Natural killer cell (primary cell): ENCODE measurements at regions not wholly inside any gene's neighbourhood (a gene's known extent, or its start where the extent isn't known, plus 50 kb on each side); places are given as distances from the start of the nearest gene placed in this dataset.

Experiments used
- ATAC-seq, 3 donors: fragments of 150-1000 bp in 2 of 3; fragments of 200-7000 bp in 1 of 3; cut with Tn5 transposase; 1 replicate in 1 of 3; 2 replicates in 2 of 3; pipeline ENCODE4 v1.10.0; 2021; ENCODE audit warnings: mild to moderate bottlenecking in 2 of 3, moderate library complexity in 2 of 3
- DNase-seq, 2 donors: peaks; one replicate each; pipeline versions ENCODE4 v3.0.0 to v3.0.0-alpha.2; 2013 to 2021; ENCODE audit warnings: mixed read lengths in 1 of 2
- H3K27ac ChIP-seq: one replicate; pipeline ENCODE4 v1.5.1; 2013; ENCODE audit warnings: mild to moderate bottlenecking, low read length
- H3K27me3 ChIP-seq: one replicate; pipeline ENCODE4 v1.6.1; 2013; ENCODE audit warnings: low read length; ENCODE audit not compliant: control insufficient read depth, insufficient read depth
- H3K36me3 ChIP-seq: one replicate; pipeline ENCODE4 v1.6.1; 2013; ENCODE audit warnings: low read length; ENCODE audit not compliant: control insufficient read depth, insufficient read depth
- H3K4me1 ChIP-seq: one replicate; pipeline ENCODE4 v1.6.1; 2013; ENCODE audit warnings: low read length; ENCODE audit not compliant: control insufficient read depth, insufficient read depth
- H3K4me3 ChIP-seq: one replicate; pipeline ENCODE4 v1.5.1; 2013; ENCODE audit warnings: low read length
- H3K9me3 ChIP-seq: one replicate; pipeline ENCODE4 v1.6.1; 2013; ENCODE audit warnings: low read length; ENCODE audit not compliant: control insufficient read depth, insufficient read depth
- H3K27ac Mint-ChIP-seq, 2 donors: one replicate each; pipeline ENCODE4 v1.8.0; 2022; ENCODE audit warnings: mild to moderate bottlenecking in 2 of 2, mixed read lengths in 2 of 2, moderate library complexity in 1 of 2
- H3K27me3 Mint-ChIP-seq, 2 donors: one replicate each; pipeline ENCODE4 v1.8.0; 2022; ENCODE audit warnings: low read depth in 2 of 2, mixed read lengths in 2 of 2
- H3K36me3 Mint-ChIP-seq: one replicate; pipeline ENCODE4 v1.8.0; 2022; ENCODE audit warnings: mixed read lengths
- H3K4me1 Mint-ChIP-seq, 2 donors: one replicate each; pipeline ENCODE4 v1.8.0; 2022; ENCODE audit warnings: mixed read lengths in 2 of 2
- H3K4me3 Mint-ChIP-seq: one replicate; pipeline ENCODE4 v1.8.0; 2022; ENCODE audit warnings: mild to moderate bottlenecking, moderate library complexity, mixed read lengths
- H3K9me3 Mint-ChIP-seq, 2 donors: one replicate each; pipeline ENCODE4 v1.8.0; 2022; ENCODE audit warnings: mixed read lengths in 2 of 2
- CTCF ChIP-seq: fragments of 200-600 bp; IDR thresholded peaks from one replicate; pipeline ENCODE4 v1.8.0; 2022; ENCODE audit warnings: antibody characterized with exemption
- WGBS: methylation state at CpG from one replicate; pipeline ENCODE4 v1.1.7; 2013; ENCODE audit warnings: missing lambda C conversion rate; ENCODE audit not compliant: insufficient coverage; 5-methylcytosine and 5-hydroxymethylcytosine counted together
- intact Hi-C: fragments of 100-400 bp; cut with micrococcal nuclease; formaldehyde crosslinking; loops from one replicate; pipeline ENCODE4 v1.14.2; 2022

DNA sequence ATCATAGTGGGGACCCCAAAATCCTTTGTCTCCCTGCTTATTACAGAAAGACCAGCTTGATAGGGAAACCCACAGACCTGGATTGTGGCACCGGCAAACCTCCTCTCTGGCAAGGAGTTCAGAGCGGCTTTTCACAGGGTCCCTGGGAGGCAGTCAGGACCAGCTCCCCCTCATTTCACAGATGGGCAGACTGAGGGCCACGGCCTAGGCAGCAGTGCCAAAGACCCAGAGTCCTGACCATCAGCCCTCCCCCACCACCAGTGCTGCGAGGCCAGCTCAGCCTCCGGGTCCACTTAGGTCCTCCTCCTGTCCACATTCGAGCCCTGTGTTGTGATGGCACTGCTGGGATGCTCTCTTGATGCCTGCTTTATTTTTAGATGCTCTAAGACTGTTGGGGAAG, 57.2 kb downstream of the CAMK2N1 start:
- no peak for TF ChIP-seq CTCF
- H3K4me3 ChIP-seq: no peak overlapping the region
- no peaks in the 10 kb centered on the region for H3K36me3 ChIP-seq
- DNase-seq (no peak), ATAC-seq (no peak)
- no peak overlapping the region for H3K27ac ChIP-seq
- Mint-ChIP-seq H3K4me1 (no peaks in the 10 kb centered on the region), H3K27ac (no peak overlapping the region), H3K27me3 (peaks cover 18 to 20% of the 10 kb centered on the region in 2 donors), H3K36me3 (no peaks in the 10 kb centered on the region), H3K4me3 (no peak overlapping the region), H3K9me3 (peaks cover 0 to 3% of the 10 kb centered on the region in 2 donors)
- intact Hi-C loops: no loop called here
- H3K9me3 ChIP-seq: no peaks in the 10 kb centered on the region
- WGBS: 77% methylated on average over 6 of the region's 6 CpGs
- H3K4me1 ChIP-seq: no peaks in the 10 kb centered on the region
- no peaks in the 10 kb centered on the region for H3K27me3 ChIP-seq

GRCh38 chr1:20426923-20427322, 59.1 kb downstream of the CAMK2N1 start:
- Mint-ChIP-seq H3K27ac (no peak overlapping the region), H3K27me3 (peaks cover 22 to 31% of the 10 kb centered on the region in 2 donors), H3K36me3 (peaks cover 11% of the 10 kb centered on the region), H3K4me3 (no peak overlapping the region), H3K9me3 (peaks cover 5 to 8% of the 10 kb centered on the region in 2 donors), H3K4me1 (no peaks in the 10 kb centered on the region)
- H3K4me3 ChIP-seq: no peak overlapping the region
- ATAC-seq (no peak), DNase-seq (no peak)
- no peaks in the 10 kb centered on the region for H3K36me3 ChIP-seq
- H3K4me1 ChIP-seq: no peaks in the 10 kb centered on the region
- no peak overlapping the region for H3K27ac ChIP-seq
- intact Hi-C loops: no loop called here
- no peaks in the 10 kb centered on the region for H3K9me3 ChIP-seq
- TF ChIP-seq CTCF: no peak
- WGBS: 61% methylated on average over 4 of the region's 4 CpGs
- peaks cover 2% of the 10 kb centered on the region for H3K27me3 ChIP-seq

DNA sequence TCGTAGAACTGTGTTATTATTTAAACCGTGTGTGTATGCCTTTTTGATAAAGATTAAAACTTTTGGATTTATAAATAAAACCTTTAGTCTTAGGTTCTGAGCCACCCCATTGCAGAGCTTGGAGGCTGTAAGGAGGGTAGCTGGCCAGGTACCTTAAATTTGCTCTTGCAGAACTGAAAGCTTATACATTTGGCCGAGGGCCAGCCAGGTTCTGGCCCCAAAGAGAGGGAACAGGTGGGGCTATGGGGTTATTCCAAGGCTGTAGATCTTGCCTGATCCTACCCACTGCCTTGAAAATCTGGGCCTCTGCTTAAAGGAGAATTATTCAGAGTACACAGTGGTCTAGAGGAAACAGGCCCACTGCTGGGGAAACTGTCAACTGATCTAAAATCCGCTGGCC, 59.6 kb downstream of the CAMK2N1 start:
- no peak overlapping the region for H3K27ac ChIP-seq
- Mint-ChIP-seq H3K4me1 (no peaks in the 10 kb centered on the region), H3K27ac (no peak overlapping the region), H3K36me3 (peaks cover 11% of the 10 kb centered on the region), H3K4me3 (no peak overlapping the region), H3K9me3 (peaks cover 5 to 8% of the 10 kb centered on the region in 2 donors), H3K27me3 (peaks cover 22 to 31% of the 10 kb centered on the region in 2 donors)
- peaks cover 2% of the 10 kb centered on the region for H3K27me3 ChIP-seq
- H3K4me1 ChIP-seq: no peaks in the 10 kb centered on the region
- no peak for TF ChIP-seq CTCF
- ATAC-seq (no peak), DNase-seq (no peak)
- no peak overlapping the region for H3K4me3 ChIP-seq
- no peaks in the 10 kb centered on the region for H3K36me3 ChIP-seq
- 72% methylated on average over 3 of the region's 4 CpGs for WGBS
- no peaks in the 10 kb centered on the region for H3K9me3 ChIP-seq
- intact Hi-C loops: no loop called here

- DNase-seq: no peak
- intact Hi-C loops: no loop called here
- H3K4me1 ChIP-seq: no peaks in the 10 kb centered on the region
- H3K36me3 Mint-ChIP-seq: peaks cover 11% of the 10 kb centered on the region
- H3K9me3 Mint-ChIP-seq: peaks cover 5 to 8% of the 10 kb centered on the region in 2 donors
- H3K36me3 ChIP-seq: no peaks in the 10 kb centered on the region
- no peaks in the 10 kb centered on the region for H3K4me1 Mint-ChIP-seq
- H3K4me3 ChIP-seq: no peak overlapping the region
- ATAC-seq: no peak
- peaks cover 24 to 38% of the 10 kb centered on the region in 2 donors for H3K27me3 Mint-ChIP-seq
- H3K9me3 ChIP-seq: no peaks in the 10 kb centered on the region
- no peak overlapping the region for H3K27ac Mint-ChIP-seq
- no peak for TF ChIP-seq CTCF
- no peak overlapping the region for H3K27ac ChIP-seq
- peaks cover 2% of the 10 kb centered on the region for H3K27me3 ChIP-seq
- H3K4me3 Mint-ChIP-seq: no peak overlapping the region
- WGBS: 57% methylated on average over 1 of the region's 2 CpGs
Observed at GRCh38 chr1:20425622-20426021, 60.4 kb downstream of the CAMK2N1 start.
